ENCODE measurements at regions not wholly inside any gene's neighbourhood (a gene's known extent, or its start where the extent isn't known, plus 50 kb on each side); places are given as distances from the start of the nearest gene placed in this dataset.

- no peak for ATAC-seq
- WGBS, 2 donors, result 96 to 97% methylated on average over 3 of the region's 3 CpGs
- Histone ChIP-seq H3K27ac (no peak overlapping the region), H3K4me3 (no peak overlapping the region), H3K36me3 (no peaks in the 10 kb centered on the region), H3K4me1 (peaks cover 0 to 14% (median 0%) of the 10 kb centered on the region in 9 donors), H3K27me3 (no peaks in the 10 kb centered on the region), H3K9me3 (no peaks in the 10 kb centered on the region)
- intact Hi-C loops (cut with DNase I), result no loop called here
- no peak for DNase-seq
- no peak for TF ChIP-seq CTCF (IDR thresholded peaks at IDR 0.05)
These were observed 545.8 kb downstream of the INSC start for GRCh38 chr11:15660496-15660895.

- Histone ChIP-seq H3K9me3 (peaks cover 0 to 6% (median 0%) of the 10 kb centered on the region in 11 donors), H3K4me1 (peaks cover 0 to 14% (median 0%) of the 10 kb centered on the region in 9 donors), H3K27me3 (no peaks in the 10 kb centered on the region), H3K27ac (no peak overlapping the region), H3K4me3 (no peak overlapping the region), H3K36me3 (no peaks in the 10 kb centered on the region)
- 100% methylated on average over 1 of the region's 1 CpG for WGBS, 2 donors
- no peak for TF ChIP-seq CTCF (IDR thresholded peaks at IDR 0.05)
- intact Hi-C loops (cut with DNase I), result no loop called here
- ATAC-seq, result no peak
- no peak for DNase-seq
These were observed 547.6 kb downstream of the INSC start for GRCh38 chr11:15662285-15662684.

- Histone ChIP-seq H3K9me3 (peaks cover 0 to 8% (median 0%) of the 10 kb centered on the region in 11 donors), H3K4me3 (no peak overlapping the region), H3K27me3 (no peaks in the 10 kb centered on the region), H3K27ac (peak overlapping the region in 2 of 10 donors; percentile 21 to 30), H3K4me1 (peaks cover 0 to 14% (median 0%) of the 10 kb centered on the region in 9 donors), H3K36me3 (no peaks in the 10 kb centered on the region)
- DNase-seq (no peak), ATAC-seq (no peak)
- TF ChIP-seq CTCF (IDR thresholded peaks at IDR 0.05), result no peak
- intact Hi-C loops (cut with DNase I), result no loop called here
- 61 to 73% methylated on average over 7 of the region's 7 CpGs for WGBS, 2 donors
These were observed 549.1 kb downstream of the INSC start for GRCh38 chr11:15663777-15664218.

GRCh38 chr11:15665368-15665871 is 550.7 kb downstream of the INSC start:
- intact Hi-C loops (cut with DNase I), result no loop called here
- Histone ChIP-seq H3K36me3 (no peaks in the 10 kb centered on the region), H3K4me1 (peaks cover 0 to 20% (median under 1%) of the 10 kb centered on the region in 9 donors), H3K27ac (no peak overlapping the region), H3K4me3 (no peak overlapping the region), H3K9me3 (peaks cover 0 to 8% (median 0%) of the 10 kb centered on the region in 11 donors), H3K27me3 (no peaks in the 10 kb centered on the region)
- no peak for TF ChIP-seq CTCF (IDR thresholded peaks at IDR 0.05)
- no peak for DNase-seq
- WGBS, 2 donors, result 83 to 87% methylated on average over 4 of the region's 4 CpGs
- ATAC-seq, result peak in 1 of 8 donors; percentile 18

Data from heart right ventricle (tissue), 16 donors.